ENCODE measurements at regions not wholly inside any gene's neighbourhood (a gene's known extent, or its start where the extent isn't known, plus 50 kb on each side); places are given as distances from the start of the nearest gene placed in this dataset.
"Not testable (repeated sequence)": the region's sequence is repeated elsewhere in the genome, so short reads cannot be mapped to it uniquely, and the experiment has no call there.

- DNase-seq (ENCODE audit: low read depth in 2 of 2) = no peak
Observed at GRCh38 chr6:85948481-85948880, 305.8 kb upstream of the SYNCRIP start.

- no peak for DNase-seq (ENCODE audit: low read depth in 2 of 2)
Observed at GRCh38 chr6:85945459-85946185, 302.9 kb upstream of the SYNCRIP start.

- no peak for DNase-seq (ENCODE audit: low read depth in 2 of 2)
Observed at GRCh38 chr6:85944776-85945175, 302.1 kb upstream of the SYNCRIP start.

- DNase-seq (ENCODE audit: low read depth in 2 of 2) = no peak
Observed at GRCh38 chr6:85942844-85943243, 300.2 kb upstream of the SYNCRIP start.

GRCh38 chr6:85936916-85937315 is 294.2 kb upstream of the SYNCRIP start:
- DNase-seq (ENCODE audit: low read depth in 2 of 2) = no peak

- no peak for DNase-seq (ENCODE audit: low read depth in 2 of 2)
Observed at GRCh38 chr6:85923013-85923430, 280.3 kb upstream of the SYNCRIP start.

- no peak for DNase-seq (ENCODE audit: low read depth in 2 of 2)
Observed at GRCh38 chr6:85920782-85921181, 278.1 kb upstream of the SYNCRIP start.

- DNase-seq (ENCODE audit: low read depth in 2 of 2) = no peak
Observed at GRCh38 chr6:85917522-85917921, 274.8 kb upstream of the SYNCRIP start.

- DNase-seq (ENCODE audit: low read depth in 2 of 2) = no peak
Observed at GRCh38 chr6:85913001-85913400, 270.3 kb upstream of the SYNCRIP start.

GRCh38 chr6:85912582-85912981 is 269.9 kb upstream of the SYNCRIP start:
- no peak for DNase-seq (ENCODE audit: low read depth in 2 of 2)

- no peak for DNase-seq (ENCODE audit: low read depth in 2 of 2)
Observed at GRCh38 chr6:85911067-85911466, 268.4 kb upstream of the SYNCRIP start.

GRCh38 chr6:85908120-85908519 is 265.4 kb upstream of the SYNCRIP start:
- not testable (repeated sequence) for DNase-seq (ENCODE audit: low read depth in 2 of 2)

GRCh38 chr6:85892346-85892745 is 249.7 kb upstream of the SYNCRIP start:
- no peak for DNase-seq (ENCODE audit: low read depth in 2 of 2)

GRCh38 chr6:85887461-85887860 is 244.8 kb upstream of the SYNCRIP start:
- no peak for DNase-seq (ENCODE audit: low read depth in 2 of 2)

- no peak for DNase-seq (ENCODE audit: low read depth in 2 of 2)
Observed at GRCh38 chr6:85868685-85869084, 226.0 kb upstream of the SYNCRIP start.

- DNase-seq (ENCODE audit: low read depth in 2 of 2) = no peak
Observed at GRCh38 chr6:85867595-85867994, 224.9 kb upstream of the SYNCRIP start.

GRCh38 chr6:85866758-85867401 is 224.2 kb upstream of the SYNCRIP start:
- no peak for DNase-seq (ENCODE audit: low read depth in 2 of 2)

GRCh38 chr6:85866370-85866730 is 223.7 kb upstream of the SYNCRIP start:
- DNase-seq (ENCODE audit: low read depth in 2 of 2) = no peak

- DNase-seq (ENCODE audit: low read depth in 2 of 2) = no peak
Observed at GRCh38 chr6:85865420-85866369, 223.0 kb upstream of the SYNCRIP start.

GRCh38 chr6:85864453-85865401 is 222.0 kb upstream of the SYNCRIP start:
- no peak for DNase-seq (ENCODE audit: low read depth in 2 of 2)

- no peak for DNase-seq (ENCODE audit: low read depth in 2 of 2)
Observed at GRCh38 chr6:85856235-85856634, 213.5 kb upstream of the SYNCRIP start.

All from stimulated activated CD4-positive, alpha-beta T cell treated with anti-CD3 and anti-CD28 coated beads, Interleukin-4, amount 100 ng/mL, for 48 hours (primary cell).